Activated naive CD8-positive, alpha-beta T cell treated with anti-CD3 and anti-CD28 coated beads, Interleukin-2, amount 10 ng/mL, durations not matched to agents 7 days and 5 days (primary cell): ENCODE measurements at regions not wholly inside any gene's neighbourhood (a gene's known extent, or its start where the extent isn't known, plus 50 kb on each side); places are given as distances from the start of the nearest gene placed in this dataset.

ENCODE experiments used
- ATAC-seq: fragments of 150-1000 bp; cut with Tn5 transposase; one replicate; pipeline ENCODE4 v1.10.0; 2021; ENCODE audit warnings: low read depth, moderate library complexity
- POLR2A ChIA-PET: fragments of 350-600 bp; sonication (Branson Sonifier 250); formaldehyde crosslinking; loops from one replicate; lab custom pipeline; 2021; ENCODE audit warnings: antibody characterized with exemption; lab: Charles Lee
- DNase-seq: peaks from one replicate; pipeline ENCODE4 v3.0.0; 2021
- H3K27ac Mint-ChIP-seq: one replicate; pipeline ENCODE4 v1.8.0; 2022; ENCODE audit warnings: mild to moderate bottlenecking, mixed read lengths
- H3K27me3 Mint-ChIP-seq: one replicate; pipeline ENCODE4 v1.8.0; 2022; ENCODE audit warnings: mild to moderate bottlenecking, moderate library complexity, mixed read lengths
- H3K36me3 Mint-ChIP-seq: one replicate; pipeline ENCODE4 v1.8.0; 2021; ENCODE audit warnings: mild to moderate bottlenecking, mixed read lengths
- H3K4me1 Mint-ChIP-seq: one replicate; pipeline ENCODE4 v1.8.0; 2021; ENCODE audit warnings: mixed read lengths
- H3K4me3 Mint-ChIP-seq: one replicate; pipeline ENCODE4 v1.8.0; 2022; ENCODE audit warnings: mild to moderate bottlenecking, moderate library complexity, mixed read lengths
- H3K9me3 Mint-ChIP-seq: one replicate; pipeline ENCODE4 v1.8.0; 2021; ENCODE audit warnings: mixed read lengths

- Mint-ChIP-seq H3K4me3 (no peak overlapping the region), H3K4me1 (no peaks in the 10 kb centered on the region), H3K27me3 (no peaks in the 10 kb centered on the region), H3K9me3 (peaks cover 10% of the 10 kb centered on the region), H3K27ac (no peak overlapping the region), H3K36me3 (no peaks in the 10 kb centered on the region)
- ATAC-seq (no peak), DNase-seq (no peak)
- POLR2A ChIA-PET: no interaction called here
These were observed 456.6 kb upstream of the REG3G start for GRCh38 chr2:78568782-78569373.

DNA sequence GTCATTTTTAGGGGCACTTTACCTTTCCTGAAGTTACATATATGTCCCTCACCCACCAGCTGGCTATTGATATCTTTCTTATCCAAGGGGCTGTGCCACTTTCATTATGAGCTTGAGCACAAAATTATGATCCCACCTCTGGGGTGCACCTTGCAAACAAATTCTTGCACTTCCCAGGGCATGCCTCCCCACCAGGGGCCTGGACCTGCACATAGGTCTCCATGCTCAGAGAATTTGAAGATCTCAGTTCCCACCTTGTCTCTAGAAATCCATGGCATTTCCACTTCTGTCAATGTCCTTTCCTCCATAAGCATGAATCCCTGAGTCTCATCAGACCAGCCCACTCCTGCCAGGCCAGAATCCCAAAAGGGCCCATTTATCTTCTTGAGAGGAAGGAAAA lies 449.1 kb upstream of the REG3G start:
- no peaks in the 10 kb centered on the region for H3K27me3 Mint-ChIP-seq

GRCh38 chr2:78585871-78586270 lies 439.6 kb upstream of the REG3G start:
- H3K27ac Mint-ChIP-seq: no peak overlapping the region
- no peak overlapping the region for H3K4me3 Mint-ChIP-seq
- no peaks in the 10 kb centered on the region for H3K4me1 Mint-ChIP-seq
- no peaks in the 10 kb centered on the region for H3K36me3 Mint-ChIP-seq
- POLR2A ChIA-PET: no interaction called here
- no peaks in the 10 kb centered on the region for H3K27me3 Mint-ChIP-seq
- H3K9me3 Mint-ChIP-seq: peaks cover 1% of the 10 kb centered on the region
- DNase-seq (no peak), ATAC-seq (no peak)

More for the DNA sequence above, 449.1 kb upstream of the REG3G start:
- Mint-ChIP-seq H3K4me3 (no peak overlapping the region), H3K4me1 (no peaks in the 10 kb centered on the region), H3K9me3 (peaks cover 2% of the 10 kb centered on the region), H3K36me3 (no peaks in the 10 kb centered on the region), H3K27ac (no peak overlapping the region)
- ATAC-seq (no peak), DNase-seq (no peak)
- POLR2A ChIA-PET: no interaction called here

GRCh38 chr2:78586316-78586715 lies 439.2 kb upstream of the REG3G start:
- Mint-ChIP-seq H3K27ac (no peak overlapping the region), H3K4me3 (no peak overlapping the region), H3K36me3 (no peaks in the 10 kb centered on the region), H3K9me3 (no peaks in the 10 kb centered on the region), H3K4me1 (no peaks in the 10 kb centered on the region), H3K27me3 (no peaks in the 10 kb centered on the region)
- DNase-seq (no peak), ATAC-seq (no peak)
- POLR2A ChIA-PET: no interaction called here

DNA sequence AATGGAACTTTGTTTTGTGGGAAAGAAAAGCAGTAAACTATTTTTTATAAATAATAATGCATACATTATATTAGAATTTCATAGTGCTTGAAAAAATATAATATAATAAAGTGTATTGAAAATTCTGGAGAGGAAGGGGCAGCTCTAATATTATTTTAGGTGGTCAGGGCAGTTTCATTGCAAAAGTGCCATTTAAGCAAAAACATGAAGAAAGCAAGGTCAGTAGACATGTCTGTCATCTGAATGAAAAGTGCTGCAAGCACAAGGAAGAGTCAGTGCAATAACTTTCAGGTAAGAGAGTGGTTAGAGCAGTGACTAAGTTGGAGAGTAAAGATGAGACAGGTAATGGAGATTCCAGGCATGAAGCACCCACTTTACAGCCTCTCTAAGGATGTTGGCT lies 435.6 kb upstream of the REG3G start:
- DNase-seq: no peak
- no peaks in the 10 kb centered on the region for H3K36me3 Mint-ChIP-seq
- POLR2A ChIA-PET: no interaction called here

DNA sequence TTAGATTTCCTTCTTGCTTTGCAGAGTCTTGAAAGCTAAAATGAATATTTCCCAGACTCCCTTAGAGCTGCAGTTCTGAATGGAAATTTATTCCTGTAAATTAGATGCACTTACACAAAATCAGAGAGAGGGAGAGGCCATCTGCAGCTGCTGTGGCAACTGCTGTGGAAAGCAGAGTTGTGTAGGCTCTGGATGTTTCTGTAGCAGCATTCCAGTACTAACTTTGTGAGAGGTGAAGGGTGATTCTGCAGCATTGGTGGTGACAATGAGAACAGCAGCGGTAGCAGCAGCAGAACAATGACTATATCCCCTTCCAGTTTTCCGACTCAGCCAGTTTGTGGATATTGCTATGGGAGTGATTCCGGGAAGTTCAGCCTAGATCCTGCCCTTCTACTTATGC lies 433.0 kb upstream of the REG3G start:
- ATAC-seq (no peak), DNase-seq (no peak)
- Mint-ChIP-seq H3K4me1 (no peaks in the 10 kb centered on the region), H3K9me3 (peaks cover 4% of the 10 kb centered on the region), H3K27me3 (no peaks in the 10 kb centered on the region), H3K27ac (no peak overlapping the region), H3K36me3 (no peaks in the 10 kb centered on the region), H3K4me3 (no peak overlapping the region)
- POLR2A ChIA-PET: no interaction called here

More for the DNA sequence above, 435.6 kb upstream of the REG3G start:
- Mint-ChIP-seq H3K9me3 (peaks cover 1% of the 10 kb centered on the region), H3K4me3 (no peak overlapping the region), H3K27me3 (no peaks in the 10 kb centered on the region), H3K4me1 (no peaks in the 10 kb centered on the region), H3K27ac (no peak overlapping the region)
- ATAC-seq: no peak

DNA sequence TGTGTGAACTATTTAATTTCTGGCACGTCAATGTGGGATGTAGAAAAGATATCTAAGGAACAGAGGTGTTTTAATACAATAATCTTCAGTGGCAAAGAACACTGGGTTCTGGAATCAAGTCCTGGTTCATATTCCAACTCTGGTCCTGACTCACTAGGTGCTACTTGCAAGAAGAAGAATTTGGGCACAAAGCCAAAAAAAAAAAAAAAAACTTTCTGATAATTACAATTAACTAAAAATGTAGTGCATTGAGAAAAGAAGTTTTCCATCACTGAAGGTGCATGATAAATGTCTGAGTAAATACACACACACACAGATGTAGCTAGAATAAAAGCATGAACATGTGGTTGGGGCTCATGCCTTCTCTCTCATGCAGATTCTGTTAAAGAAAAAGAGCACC lies 424.4 kb upstream of the REG3G start:
- H3K4me3 Mint-ChIP-seq: no peak overlapping the region
- ATAC-seq: no peak
- no peak for DNase-seq
- H3K36me3 Mint-ChIP-seq: no peaks in the 10 kb centered on the region
- POLR2A ChIA-PET: no interaction called here
- H3K27ac Mint-ChIP-seq: no peak overlapping the region
- H3K27me3 Mint-ChIP-seq: no peaks in the 10 kb centered on the region
- no peaks in the 10 kb centered on the region for H3K4me1 Mint-ChIP-seq
- H3K9me3 Mint-ChIP-seq: peaks cover 2% of the 10 kb centered on the region

- POLR2A ChIA-PET: no interaction called here
- H3K27me3 Mint-ChIP-seq: no peaks in the 10 kb centered on the region
- DNase-seq (no peak), ATAC-seq (no peak)
- no peaks in the 10 kb centered on the region for H3K36me3 Mint-ChIP-seq
- H3K9me3 Mint-ChIP-seq: no peaks in the 10 kb centered on the region
- no peak overlapping the region for H3K4me3 Mint-ChIP-seq
- H3K4me1 Mint-ChIP-seq: no peaks in the 10 kb centered on the region
- H3K27ac Mint-ChIP-seq: no peak overlapping the region
These were observed 422.6 kb upstream of the REG3G start for GRCh38 chr2:78602862-78603261.

DNA sequence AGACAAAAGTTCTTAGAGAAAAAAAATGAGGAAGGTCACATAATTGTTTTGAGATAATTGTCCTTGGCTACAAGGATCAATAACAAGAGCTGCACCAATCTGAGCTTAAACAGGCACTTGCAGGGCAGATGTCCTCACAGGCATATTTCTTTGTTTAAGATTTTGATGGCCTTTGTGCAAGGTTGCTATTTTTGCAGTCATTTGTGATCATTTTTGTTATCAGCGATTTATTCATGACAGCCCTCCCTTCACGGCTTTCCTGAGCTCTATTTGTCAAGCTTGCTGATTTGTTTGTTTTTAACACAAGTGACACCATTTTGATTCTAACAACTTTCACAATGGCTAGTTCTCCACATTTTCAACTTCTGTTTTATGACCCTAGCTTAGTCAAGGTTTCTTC lies 418.6 kb upstream of the REG3G start:
- Mint-ChIP-seq H3K4me1 (no peaks in the 10 kb centered on the region), H3K9me3 (peaks cover 4% of the 10 kb centered on the region), H3K27ac (no peak overlapping the region), H3K27me3 (no peaks in the 10 kb centered on the region), H3K36me3 (no peaks in the 10 kb centered on the region), H3K4me3 (no peak overlapping the region)
- POLR2A ChIA-PET: no interaction called here
- ATAC-seq: no peak
- DNase-seq: no peak

DNA sequence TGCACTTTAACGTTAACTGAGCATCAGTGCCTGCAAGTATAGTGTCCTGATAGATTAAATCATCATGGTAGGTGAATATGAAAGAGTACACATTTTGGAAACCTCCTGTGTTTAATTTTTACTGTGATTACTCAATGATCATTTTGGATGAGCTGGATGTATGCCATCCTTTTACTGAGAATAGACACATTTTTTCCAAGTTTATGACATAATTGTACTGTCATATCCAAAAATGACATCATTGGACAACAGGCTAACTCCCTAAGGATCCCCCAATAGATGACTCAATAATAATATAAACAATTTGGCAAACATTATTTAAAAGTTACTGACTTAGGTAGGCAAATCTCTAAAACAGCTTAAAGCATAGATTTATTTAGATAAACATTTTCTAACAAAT lies 410.8 kb upstream of the REG3G start:
- Mint-ChIP-seq H3K4me3 (no peak overlapping the region), H3K36me3 (no peaks in the 10 kb centered on the region), H3K27me3 (no peaks in the 10 kb centered on the region), H3K27ac (no peak overlapping the region), H3K4me1 (no peaks in the 10 kb centered on the region), H3K9me3 (peaks cover 2% of the 10 kb centered on the region)
- no peak for DNase-seq
- ATAC-seq: no peak
- POLR2A ChIA-PET: no interaction called here

DNA sequence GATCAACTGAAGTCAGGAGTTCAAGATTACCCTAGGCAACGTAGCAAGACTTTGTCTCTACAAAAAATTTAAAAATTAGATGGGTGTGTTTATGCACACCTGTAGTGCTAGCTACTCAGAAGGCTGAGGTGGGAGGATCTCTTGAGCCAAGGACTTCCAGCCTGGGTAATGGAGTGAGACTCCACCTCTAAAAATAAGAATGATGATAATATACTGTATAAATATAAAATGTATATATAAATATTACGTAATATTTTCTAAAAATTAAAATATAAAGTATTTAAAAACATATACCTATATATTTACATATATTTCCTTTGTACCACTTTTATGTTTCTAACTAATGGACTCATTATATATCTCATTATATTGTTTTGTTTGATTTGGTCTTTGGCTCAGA lies 409.5 kb upstream of the REG3G start:
- Mint-ChIP-seq H3K27ac (no peak overlapping the region), H3K27me3 (no peaks in the 10 kb centered on the region), H3K36me3 (no peaks in the 10 kb centered on the region), H3K4me3 (no peak overlapping the region), H3K4me1 (no peaks in the 10 kb centered on the region), H3K9me3 (peaks cover 2% of the 10 kb centered on the region)
- DNase-seq (no peak), ATAC-seq (no peak)
- POLR2A ChIA-PET: no interaction called here

DNA sequence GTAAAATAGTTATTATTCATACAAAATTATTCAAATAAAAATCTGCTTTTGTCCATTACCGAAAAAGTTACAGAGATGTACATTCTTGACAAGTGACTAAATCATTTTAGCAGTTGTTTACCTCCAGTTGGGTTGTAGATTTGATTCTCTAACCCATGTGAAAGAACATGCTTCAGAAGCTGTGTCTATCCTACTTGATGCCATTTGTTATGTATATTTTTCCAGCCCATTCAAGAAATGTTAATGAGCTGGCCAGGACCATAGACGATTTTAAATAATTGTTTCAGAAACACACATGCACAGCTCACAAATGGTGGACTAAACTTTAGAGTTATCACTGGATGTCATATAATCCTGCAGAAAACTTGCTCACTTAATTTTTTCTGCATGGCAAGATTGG lies 391.1 kb upstream of the REG3G start:
- Mint-ChIP-seq H3K4me1 (no peaks in the 10 kb centered on the region), H3K27ac (no peak overlapping the region), H3K27me3 (no peaks in the 10 kb centered on the region), H3K4me3 (no peak overlapping the region), H3K36me3 (no peaks in the 10 kb centered on the region), H3K9me3 (peaks cover 7% of the 10 kb centered on the region)
- DNase-seq (no peak), ATAC-seq (no peak)
- POLR2A ChIA-PET: no interaction called here

GRCh38 chr2:78644854-78645253 lies 380.6 kb upstream of the REG3G start:
- Mint-ChIP-seq H3K9me3 (peaks cover 2% of the 10 kb centered on the region), H3K36me3 (no peaks in the 10 kb centered on the region), H3K27ac (no peak overlapping the region), H3K27me3 (no peaks in the 10 kb centered on the region), H3K4me3 (no peak overlapping the region), H3K4me1 (no peaks in the 10 kb centered on the region)
- ATAC-seq (no peak), DNase-seq (no peak)
- POLR2A ChIA-PET: no interaction called here

GRCh38 chr2:78646533-78647364 lies 378.8 kb upstream of the REG3G start:
- Mint-ChIP-seq H3K27me3 (no peaks in the 10 kb centered on the region), H3K27ac (no peak overlapping the region), H3K36me3 (no peaks in the 10 kb centered on the region), H3K4me1 (no peaks in the 10 kb centered on the region), H3K9me3 (peaks cover 2% of the 10 kb centered on the region), H3K4me3 (no peak overlapping the region)
- DNase-seq (no peak), ATAC-seq (no peak)
- POLR2A ChIA-PET: no interaction called here
